ENCODE measurements at regions not wholly inside any gene's neighbourhood (a gene's known extent, or its start where the extent isn't known, plus 50 kb on each side); places are given as distances from the start of the nearest gene placed in this dataset.

GRCh38 chr3:13166243-13167063 is 93.2 kb upstream of the IQSEC1 start:
- Histone ChIP-seq H4K5ac (ENCODE audit: low read depth, low read length) (no peak overlapping the region), H2BK15ac (ENCODE audit: low read depth, low read length) (no peak overlapping the region), H3K9ac (ENCODE audit: low read depth, low read length) (no peak overlapping the region), H3K4me2 (ENCODE audit: low read depth, low read length) (no peak overlapping the region), H2AK5ac (ENCODE audit: low read depth, low read length) (no peak overlapping the region), H2BK20ac (ENCODE audit: low read depth, low read length) (no peak overlapping the region), H3K27ac (ENCODE audit: insufficient read depth, low read length) (no peak overlapping the region), H3K56ac (ENCODE audit: extremely low read depth, insufficient read depth, low read length) (no peak overlapping the region), H3K14ac (replicated peaks; ENCODE audit: low read depth, low read length) (no peak overlapping the region), H4K20me1 (ENCODE audit: insufficient read depth, low read length) (no peaks in the 10 kb centered on the region), H3K9me3 (ENCODE audit: control insufficient read depth, insufficient read depth, low read length) (no peaks in the 10 kb centered on the region), H2AK9ac (replicated peaks; ENCODE audit: low read depth, low read length, poor library complexity) (no peak overlapping the region), H3K79me1 (ENCODE audit: low read depth in 1 of 2, low read length in 2 of 2) (no peaks in the 10 kb centered on the region), H2AFZ (replicated peaks; ENCODE audit: low read length, poor library complexity) (no peak overlapping the region), H3K4me3 (ENCODE audit: insufficient read depth, low read depth, low read length) (no peak overlapping the region), H3K9me1 (ENCODE audit: insufficient read depth, low read length) (no peaks in the 10 kb centered on the region), H3K4me1 (ENCODE audit: control insufficient read depth, insufficient read depth, low read length) (no peaks in the 10 kb centered on the region), H4K91ac (ENCODE audit: insufficient read depth, low read depth, low read length) (no peak overlapping the region), H2BK120ac (ENCODE audit: low read depth, low read length) (no peak overlapping the region), H2BK5ac (ENCODE audit: low read depth, low read length, poor library complexity, severe bottlenecking) (no peak overlapping the region), H4K8ac (ENCODE audit: low read depth in 2 of 2, low read length in 2 of 2) (no peak overlapping the region), H3K23ac (ENCODE audit: low read depth, low read length) (no peak overlapping the region), H3K4ac (ENCODE audit: low read depth, low read length) (no peak overlapping the region), H3K27me3 (ENCODE audit: control insufficient read depth, insufficient read depth, low read length) (peaks cover 4% of the 10 kb centered on the region), H3K36me3 (ENCODE audit: control insufficient read depth, insufficient read depth, low read length) (no peaks in the 10 kb centered on the region), H3K18ac (ENCODE audit: low read depth, low read length) (no peak overlapping the region)
- no peak for DNase-seq
- CTCF ChIA-PET, result no interaction called here
- POLR2A ChIA-PET (ENCODE audit: unreplicated experiment), result no interaction called here
- no peak for TF ChIP-seq MAFK (IDR thresholded peaks at IDR 0.05; ENCODE audit: low read depth, low read length)
- TF ChIP-seq FOS (IDR thresholded peaks at IDR 0.05; ENCODE audit: low read depth, low read length), result no peak
- TF ChIP-seq RCOR1 (IDR thresholded peaks at IDR 0.05; ENCODE audit: insufficient replicate concordance, low read length), result no peak
- no peak for TF ChIP-seq CHD1 (IDR thresholded peaks at IDR 0.05; ENCODE audit: low read depth, low read length)
- TF ChIP-seq ELK1 (IDR thresholded peaks at IDR 0.05; ENCODE audit: borderline replicate concordance, low read depth, low read length), result no peak
- TF ChIP-seq BHLHE40 (IDR thresholded peaks at IDR 0.05; ENCODE audit: low read depth, low read length), result no peak
- no peak for TF ChIP-seq MAZ (IDR thresholded peaks at IDR 0.05; ENCODE audit: borderline replicate concordance, low read depth, low read length)
- TF ChIP-seq RAD21 (IDR thresholded peaks at IDR 0.05; ENCODE audit: low read length), result no peak
- TF ChIP-seq SMC3 (IDR thresholded peaks at IDR 0.05; ENCODE audit: low read depth, low read length), result no peak
- TF ChIP-seq MXI1 (IDR thresholded peaks at IDR 0.05; ENCODE audit: borderline replicate concordance, low read depth, low read length), result no peak
- no peak for TF ChIP-seq USF2 (IDR thresholded peaks at IDR 0.05; ENCODE audit: low read depth, low read length)
- TF ChIP-seq NFE2L2 (IDR thresholded peaks at IDR 0.05; ENCODE audit: low read depth, low read length), result no peak
- dilution Hi-C loops (cut with HindIII; ENCODE audit: low sequenced_read_pairs, unreplicated experiment) (no loop called here), intact Hi-C loops (cut with micrococcal nuclease) (no loop called here), in situ Hi-C loops (cut with MboI; ENCODE audit: low sequenced_read_pairs) (no loop called here)
- ATAC-seq (ENCODE audit: low read depth), result no peak
- WGBS, 2 experiments (ENCODE audit: extremely low coverage in 2 of 2, insufficient read length in 1 of 2), result 46% methylated on average over 4 of the region's 13 CpGs; no CpG with 5 or more reads in 1 of the 2 experiments
- BruUV-seq (replicated peaks), result no TSS peak
